BLaER1 (cell line): ENCODE measurements at regions not wholly inside any gene's neighbourhood (a gene's known extent, or its start where the extent isn't known, plus 50 kb on each side); places are given as distances from the start of the nearest gene placed in this dataset.
A peak's percentile ranks its signal among the peaks of the same experiment; 100 is the strongest.
"Not testable (repeated sequence)": the region's sequence is repeated elsewhere in the genome, so short reads cannot be mapped to it uniquely, and the experiment has no call there.

Experiments used
- H3K27ac ChIP-seq: shearing (Covaris generic); formaldehyde crosslinking; 2 replicates; pipeline ENCODE4 v1.8.1; 2022
- H3K27me3 ChIP-seq: shearing (Covaris generic); formaldehyde crosslinking; 2 replicates; pipeline ENCODE4 v1.8.1; 2022
- H3K36me3 ChIP-seq: shearing (Covaris generic); formaldehyde crosslinking; 2 replicates; pipeline ENCODE4 v1.8.1; 2022
- H3K4me1 ChIP-seq: shearing (Covaris generic); formaldehyde crosslinking; 2 replicates; pipeline ENCODE4 v1.8.1; 2022
- H3K4me2 ChIP-seq: shearing (Covaris generic); formaldehyde crosslinking; 2 replicates; pipeline ENCODE4 v1.8.1; 2022
- H3K4me3 ChIP-seq: shearing (Covaris generic); formaldehyde crosslinking; 2 replicates; pipeline ENCODE4 v1.8.1; 2022
- H3K9ac ChIP-seq: shearing (Covaris generic); formaldehyde crosslinking; 2 replicates; pipeline ENCODE4 v1.8.1; 2022
- H3K9me3 ChIP-seq: shearing (Covaris generic); formaldehyde crosslinking; 2 replicates; pipeline ENCODE4 v1.8.1; 2022
- H4K20me1 ChIP-seq: shearing (Covaris generic); formaldehyde crosslinking; 2 replicates; pipeline ENCODE4 v1.8.1; 2022
- Cebpa-rat ChIP-seq: shearing (Covaris generic); IDR thresholded peaks from 2 replicates; pipeline ENCODE4 v1.8.1; 2022

- H3K36me3 ChIP-seq = no peaks in the 10 kb centered on the region
- H3K4me1 ChIP-seq = no peaks in the 10 kb centered on the region
- H3K9me3 ChIP-seq = no peaks in the 10 kb centered on the region
- no peak overlapping the region for H3K9ac ChIP-seq
- no peak for TF ChIP-seq Cebpa-rat
- H3K27ac ChIP-seq = no peak overlapping the region
- no peaks in the 10 kb centered on the region for H4K20me1 ChIP-seq
- no peak overlapping the region for H3K4me3 ChIP-seq
- no peak overlapping the region for H3K4me2 ChIP-seq
- no peaks in the 10 kb centered on the region for H3K27me3 ChIP-seq
These were observed 544.2 kb downstream of the KIF20B start for GRCh38 chr10:90245623-90246022.

DNA sequence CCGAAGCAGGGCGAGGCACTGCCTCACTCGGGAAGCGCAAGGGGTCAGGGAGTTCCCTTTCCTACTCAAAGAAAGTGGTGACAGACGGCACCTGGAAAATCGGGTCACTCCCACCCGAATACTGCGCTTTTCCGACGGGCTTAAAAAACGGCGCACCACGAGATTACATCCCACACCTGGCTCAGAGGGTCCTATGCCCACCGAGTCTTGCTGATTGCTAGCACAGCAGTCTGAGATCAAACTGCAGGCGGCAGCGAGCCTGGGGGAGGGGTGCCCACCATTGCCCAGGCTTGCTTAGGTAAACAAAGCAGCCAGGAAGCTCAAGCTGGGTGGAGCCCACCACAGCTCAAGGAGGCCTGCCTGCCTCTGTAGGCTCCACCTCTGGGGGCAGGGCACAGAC lies 549.4 kb downstream of the KIF20B start:
- not testable (repeated sequence) for H3K27me3 ChIP-seq, H3K27ac ChIP-seq, H3K9ac ChIP-seq, H3K4me1 ChIP-seq, H4K20me1 ChIP-seq, H3K4me2 ChIP-seq, H3K9me3 ChIP-seq, H3K36me3 ChIP-seq, H3K4me3 ChIP-seq

- Histone ChIP-seq H3K36me3 (no peaks in the 10 kb centered on the region), H3K4me3 (no peak overlapping the region), H3K27ac (no peak overlapping the region), H3K27me3 (no peaks in the 10 kb centered on the region), H3K9ac (no peak overlapping the region), H4K20me1 (no peaks in the 10 kb centered on the region), H3K9me3 (no peaks in the 10 kb centered on the region; the same call in 1 of the 2 replicates), H3K4me2 (no peak overlapping the region), H3K4me1 (no peaks in the 10 kb centered on the region)
- no peak for TF ChIP-seq Cebpa-rat
These were observed 568.3 kb downstream of the KIF20B start for GRCh38 chr10:90269699-90270098.

DNA sequence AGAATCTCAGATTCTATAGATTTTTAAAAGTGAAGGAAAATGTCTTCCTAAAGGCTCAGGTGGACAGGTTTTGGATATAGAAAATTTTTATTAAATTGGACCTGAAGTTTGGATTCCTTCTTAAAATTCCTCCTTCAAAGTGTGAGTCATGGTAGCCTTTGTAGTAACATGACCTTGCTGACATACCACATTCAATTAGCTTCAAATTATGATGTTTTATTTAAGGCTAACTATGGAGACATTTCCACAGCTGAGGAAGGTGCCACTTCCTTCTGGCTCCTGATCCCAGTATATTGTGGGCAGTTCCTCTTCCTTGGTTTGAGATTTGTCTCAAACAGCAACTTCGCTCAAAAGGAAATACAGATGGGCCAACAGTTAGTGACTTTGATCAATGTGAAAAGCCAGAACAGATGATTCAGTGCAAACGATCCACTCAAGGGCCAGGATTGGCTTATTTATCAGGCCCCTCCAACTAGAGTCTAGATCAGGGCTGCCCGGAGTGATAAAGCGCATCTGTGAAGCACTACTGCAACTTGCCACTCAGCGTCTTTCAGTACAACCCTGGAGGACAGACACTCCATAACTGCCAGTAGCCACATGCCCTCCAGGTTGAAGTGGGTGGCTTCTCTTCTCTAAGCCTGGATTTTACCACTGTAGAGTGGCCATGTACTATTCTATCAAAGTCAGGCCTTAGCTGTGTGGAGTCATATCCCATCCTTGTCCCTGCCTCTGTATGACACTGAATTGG lies 573.5 kb downstream of the KIF20B start:
- Histone ChIP-seq H3K27me3 (no peaks in the 10 kb centered on the region), H3K36me3 (no peaks in the 10 kb centered on the region), H3K4me2 (no peak overlapping the region), H3K4me3 (no peak overlapping the region), H3K9me3 (no peaks in the 10 kb centered on the region), H3K27ac (no peak overlapping the region), H4K20me1 (no peaks in the 10 kb centered on the region), H3K4me1 (no peaks in the 10 kb centered on the region), H3K9ac (no peak overlapping the region)
- TF ChIP-seq Cebpa-rat = no peak

DNA sequence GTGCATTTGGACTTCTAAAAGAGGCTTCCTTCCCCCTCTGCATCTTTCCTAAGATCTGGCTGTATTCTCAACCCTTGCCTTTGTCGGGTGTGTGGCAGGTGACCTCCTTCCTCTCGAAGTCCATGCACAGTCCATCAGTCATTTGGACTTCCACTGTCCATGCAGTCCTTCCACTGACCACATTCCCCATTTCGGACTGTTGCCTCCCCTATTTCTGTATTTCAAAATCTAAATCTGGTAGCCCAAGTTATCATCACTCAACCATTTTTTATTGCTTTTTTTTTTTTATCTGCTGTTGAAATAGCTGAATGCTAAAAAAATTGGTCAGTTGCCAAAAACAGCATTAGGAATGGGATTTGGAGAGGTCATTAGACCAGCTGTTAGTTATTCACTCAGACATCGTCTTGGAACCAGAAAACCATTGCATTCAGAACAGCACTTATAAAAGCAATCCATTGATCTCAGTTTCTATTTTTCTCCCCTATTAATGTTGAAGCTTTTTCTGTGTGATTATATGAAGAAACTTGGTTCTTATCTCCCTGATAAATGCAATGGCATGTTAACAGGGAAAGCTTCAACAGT lies 575.6 kb downstream of the KIF20B start:
- H3K27me3 ChIP-seq = no peaks in the 10 kb centered on the region
- no peaks in the 10 kb centered on the region for H4K20me1 ChIP-seq
- no peak overlapping the region for H3K4me3 ChIP-seq
- no peak overlapping the region for H3K9ac ChIP-seq
- H3K9me3 ChIP-seq = no peaks in the 10 kb centered on the region
- no peak overlapping the region for H3K4me2 ChIP-seq
- H3K27ac ChIP-seq = no peak overlapping the region
- H3K4me1 ChIP-seq = no peaks in the 10 kb centered on the region
- H3K36me3 ChIP-seq = no peaks in the 10 kb centered on the region
- no peak for TF ChIP-seq Cebpa-rat

GRCh38 chr10:90286406-90286805 lies 571.4 kb downstream of the HTR7 start:
- peaks cover 27% of the 10 kb centered on the region for H3K4me1 ChIP-seq
- no peaks in the 10 kb centered on the region for H4K20me1 ChIP-seq
- H3K9ac ChIP-seq = no peak overlapping the region
- no peak overlapping the region for H3K27ac ChIP-seq
- H3K27me3 ChIP-seq = no peaks in the 10 kb centered on the region
- no peak overlapping the region for H3K4me2 ChIP-seq
- no peak overlapping the region for H3K4me3 ChIP-seq
- H3K36me3 ChIP-seq = no peaks in the 10 kb centered on the region
- TF ChIP-seq Cebpa-rat = no peak
- H3K9me3 ChIP-seq = no peaks in the 10 kb centered on the region

GRCh38 chr10:90286941-90287340 lies 570.9 kb downstream of the HTR7 start:
- Histone ChIP-seq H3K9ac (no peak overlapping the region), H3K36me3 (no peaks in the 10 kb centered on the region), H4K20me1 (no peaks in the 10 kb centered on the region), H3K27ac (no peak overlapping the region), H3K9me3 (no peaks in the 10 kb centered on the region), H3K4me1 (peaks cover 27% of the 10 kb centered on the region), H3K4me3 (no peak overlapping the region), H3K27me3 (no peaks in the 10 kb centered on the region), H3K4me2 (no peak overlapping the region)
- TF ChIP-seq Cebpa-rat = no peak

DNA sequence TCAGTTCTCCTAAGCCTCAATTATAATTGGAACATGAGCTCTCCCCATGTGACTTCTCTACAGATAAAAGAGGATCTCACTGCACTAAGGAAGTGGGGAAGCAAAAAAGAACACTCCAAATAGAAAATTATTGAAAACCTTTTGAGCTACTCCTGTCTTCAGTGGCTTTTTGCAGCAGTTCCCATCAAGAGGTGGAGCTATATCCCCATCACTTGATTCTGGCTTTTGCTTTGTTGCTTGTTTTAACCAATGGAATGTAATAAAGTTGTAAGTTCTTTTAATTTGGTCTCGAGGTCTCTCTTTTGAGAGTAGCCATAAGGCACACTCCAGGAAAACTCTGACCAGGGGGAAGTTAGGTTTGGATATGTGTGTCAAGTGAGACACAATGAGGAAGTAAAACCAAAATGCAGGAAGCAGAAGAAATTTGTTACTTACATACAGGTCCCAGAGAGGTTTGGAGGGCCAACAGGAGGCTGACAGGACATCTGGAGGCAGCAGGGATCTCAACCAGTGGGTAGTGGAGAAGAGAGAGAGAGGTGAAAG lies 569.4 kb downstream of the HTR7 start:
- Histone ChIP-seq H3K4me2 (peak overlapping the region; percentile 61), H3K27me3 (no peaks in the 10 kb centered on the region), H3K27ac (peak overlapping the region; percentile 33; the same call in 1 of the 2 replicates), H3K4me3 (no peak overlapping the region), H4K20me1 (no peaks in the 10 kb centered on the region), H3K9me3 (no peaks in the 10 kb centered on the region), H3K4me1 (peaks cover 27% of the 10 kb centered on the region), H3K9ac (no peak overlapping the region), H3K36me3 (no peaks in the 10 kb centered on the region)
- TF ChIP-seq Cebpa-rat = no peak

DNA sequence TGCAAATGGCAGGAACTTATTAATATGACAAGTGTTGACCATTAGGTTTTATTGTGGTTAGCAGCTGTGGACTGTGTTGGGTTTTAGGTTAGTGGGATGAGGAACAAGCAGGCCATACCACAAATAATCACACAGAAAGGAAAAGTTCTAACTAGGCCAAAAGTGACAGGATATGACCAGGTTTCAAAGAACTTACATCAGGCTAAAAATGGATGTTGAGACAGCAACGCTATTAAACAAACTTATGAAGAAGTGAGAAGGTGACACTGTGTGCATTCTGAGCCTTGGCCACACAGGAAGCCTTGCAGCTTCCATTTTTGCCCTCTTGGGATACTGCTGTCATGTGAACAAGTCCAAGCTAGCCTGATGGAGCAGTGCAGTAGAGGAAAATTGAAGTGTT lies 568.8 kb downstream of the HTR7 start:
- Histone ChIP-seq H3K4me1 (peaks cover 27% of the 10 kb centered on the region), H3K27ac (peak overlapping the region; percentile 33; the same call in 1 of the 2 replicates), H3K4me3 (no peak overlapping the region), H3K27me3 (no peaks in the 10 kb centered on the region), H3K36me3 (no peaks in the 10 kb centered on the region), H3K9me3 (no peaks in the 10 kb centered on the region), H3K4me2 (peak overlapping the region; percentile 61), H4K20me1 (no peaks in the 10 kb centered on the region), H3K9ac (no peak overlapping the region)
- no peak for TF ChIP-seq Cebpa-rat

DNA sequence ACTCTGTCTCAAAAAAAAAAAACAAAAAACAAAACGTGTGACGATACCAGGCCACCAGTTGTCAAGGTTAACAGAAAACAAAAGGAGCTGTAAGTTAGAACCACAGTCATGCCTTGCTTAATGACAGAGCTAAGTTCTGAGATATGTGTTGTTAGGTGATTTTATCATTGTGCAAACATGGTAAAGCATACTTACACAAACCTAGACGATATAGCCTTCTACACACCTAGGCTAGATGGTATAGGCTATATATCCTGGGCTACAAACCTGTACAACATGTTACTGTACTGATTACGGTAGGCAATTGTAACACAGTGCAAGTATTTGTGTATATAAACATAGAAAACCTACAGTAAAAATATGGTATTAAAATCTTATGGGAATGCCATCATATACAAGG lies 564.2 kb downstream of the HTR7 start:
- Histone ChIP-seq H3K27ac (no peak overlapping the region), H3K9ac (no peak overlapping the region), H3K27me3 (no peaks in the 10 kb centered on the region), H3K4me2 (no peak overlapping the region), H4K20me1 (no peaks in the 10 kb centered on the region), H3K9me3 (no peaks in the 10 kb centered on the region), H3K36me3 (no peaks in the 10 kb centered on the region), H3K4me3 (no peak overlapping the region), H3K4me1 (peaks cover 17% of the 10 kb centered on the region)
- TF ChIP-seq Cebpa-rat = no peak

GRCh38 chr10:90294821-90295540 lies 562.9 kb downstream of the HTR7 start:
- not testable (repeated sequence) for H3K27me3 ChIP-seq, H3K4me2 ChIP-seq, H3K36me3 ChIP-seq, H3K9me3 ChIP-seq, H4K20me1 ChIP-seq, H3K4me3 ChIP-seq, H3K9ac ChIP-seq, H3K27ac ChIP-seq, H3K4me1 ChIP-seq

DNA sequence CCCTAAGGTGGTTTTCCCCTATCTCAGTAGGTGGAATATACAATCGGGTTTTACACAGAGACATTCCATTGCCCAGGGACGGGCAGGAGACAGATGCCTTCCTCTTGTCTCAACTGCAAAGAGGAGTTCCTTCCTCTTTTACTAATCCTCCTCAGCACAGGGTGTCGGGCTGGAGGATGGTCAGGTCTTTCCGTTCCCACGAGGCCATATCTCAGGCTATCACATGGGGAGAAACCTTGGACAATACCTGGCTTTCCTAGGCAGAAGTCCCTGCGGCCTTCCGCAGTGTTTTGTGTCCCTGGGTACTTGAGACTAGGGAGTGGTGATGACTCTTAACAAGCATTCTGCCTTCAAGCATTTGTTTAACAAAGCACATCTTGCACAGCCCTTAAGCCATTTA lies 555.8 kb downstream of the HTR7 start:
- not testable (repeated sequence) for H3K36me3 ChIP-seq, H4K20me1 ChIP-seq, H3K27ac ChIP-seq, H3K4me2 ChIP-seq, H3K4me1 ChIP-seq, H3K27me3 ChIP-seq, H3K9ac ChIP-seq, H3K4me3 ChIP-seq, H3K9me3 ChIP-seq
